H1 (cell line): ENCODE measurements at regions not wholly inside any gene's neighbourhood (a gene's known extent, or its start where the extent isn't known, plus 50 kb on each side); places are given as distances from the start of the nearest gene placed in this dataset.

ENCODE experiments used
- HDAC2 ChIP-seq, 2 experiments: fragments of 300-600 bp in 1 of 2; sonication (generic) in 1 of 2; IDR thresholded peaks; 2 replicates each; pipeline ENCODE4 v1.6.1; 2011 to 2012; ENCODE audit warnings: low read depth in 2 of 2, low read length in 2 of 2, mild to moderate bottlenecking in 2 of 2, moderate library complexity in 2 of 2, borderline replicate concordance in 1 of 2, inconsistent platforms in 1 of 2
- KDM5A ChIP-seq: fragments of 200-600 bp; IDR thresholded peaks from 2 replicates; pipeline ENCODE4 v1.7.1; 2012; ENCODE audit warnings: mild to moderate bottlenecking, low read length, inconsistent platforms, mixed read lengths

DNA sequence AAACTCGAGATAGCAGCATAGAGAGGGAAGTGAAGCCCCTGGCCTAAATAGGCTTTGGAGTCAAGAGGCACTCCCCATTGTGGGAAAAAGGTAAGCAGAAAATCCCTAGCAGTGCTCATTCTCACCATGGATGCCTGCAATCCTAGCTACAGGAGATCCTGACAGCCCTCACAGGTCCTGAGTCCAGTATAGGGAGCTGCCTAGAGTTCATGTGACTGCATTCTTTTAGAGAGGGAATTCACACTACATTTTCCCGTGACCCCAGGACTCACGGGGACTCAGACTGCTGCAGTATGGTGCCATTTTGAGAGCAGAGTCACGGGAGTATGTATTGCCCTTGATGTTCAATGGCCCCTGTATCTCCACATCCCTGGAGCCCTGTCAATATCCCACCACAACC lies 82.4 kb downstream of the MAGED1 start (continued):
- TF ChIP-seq KDM5A = no peak
- TF ChIP-seq HDAC2 (IDR thresholded peaks at IDR 0.05; ENCODE audit: borderline replicate concordance in 1 of 2, low read depth in 2 of 2, low read length in 2 of 2) = no peak
